Bronchial epithelial cell (primary cell): ENCODE measurements at regions not wholly inside any gene's neighbourhood (a gene's known extent, or its start where the extent isn't known, plus 50 kb on each side); places are given as distances from the start of the nearest gene placed in this dataset.

ENCODE experiments used
- DNase-seq: peaks from one replicate; pipeline ENCODE4 v3.0.0-alpha.2; 2010; ENCODE audit warnings: low read depth
- FAIRE-seq: peaks from 2 replicates; lab custom pipeline; 2011; peaks lifted over from hg19 to GRCh38; lab: Jason Lieb, UNC
- H3K27me3 ChIP-seq: 2 replicates; pipeline ENCODE4 v1.5.1; 2011; ENCODE audit warnings: low read length; ENCODE audit not compliant: control insufficient read depth, insufficient read depth
- H3K36me3 ChIP-seq: 2 replicates; pipeline ENCODE4 v1.5.1; 2011; ENCODE audit warnings: low read length; ENCODE audit not compliant: control insufficient read depth, insufficient read depth
- H3K4me3 ChIP-seq: 2 replicates; pipeline ENCODE4 v1.5.1; 2011; ENCODE audit warnings: mild to moderate bottlenecking, low read depth, low read length, control low read depth
- TF ChIP-seq, protein P1 (sequence below): IDR thresholded peaks from 2 replicates; pipeline ENCODE4 v1.5.1; 2011; ENCODE audit warnings: mild to moderate bottlenecking, moderate library complexity, low read length, control low read depth, inconsistent platforms; ENCODE audit not compliant: insufficient read depth, severe bottlenecking

DNA sequence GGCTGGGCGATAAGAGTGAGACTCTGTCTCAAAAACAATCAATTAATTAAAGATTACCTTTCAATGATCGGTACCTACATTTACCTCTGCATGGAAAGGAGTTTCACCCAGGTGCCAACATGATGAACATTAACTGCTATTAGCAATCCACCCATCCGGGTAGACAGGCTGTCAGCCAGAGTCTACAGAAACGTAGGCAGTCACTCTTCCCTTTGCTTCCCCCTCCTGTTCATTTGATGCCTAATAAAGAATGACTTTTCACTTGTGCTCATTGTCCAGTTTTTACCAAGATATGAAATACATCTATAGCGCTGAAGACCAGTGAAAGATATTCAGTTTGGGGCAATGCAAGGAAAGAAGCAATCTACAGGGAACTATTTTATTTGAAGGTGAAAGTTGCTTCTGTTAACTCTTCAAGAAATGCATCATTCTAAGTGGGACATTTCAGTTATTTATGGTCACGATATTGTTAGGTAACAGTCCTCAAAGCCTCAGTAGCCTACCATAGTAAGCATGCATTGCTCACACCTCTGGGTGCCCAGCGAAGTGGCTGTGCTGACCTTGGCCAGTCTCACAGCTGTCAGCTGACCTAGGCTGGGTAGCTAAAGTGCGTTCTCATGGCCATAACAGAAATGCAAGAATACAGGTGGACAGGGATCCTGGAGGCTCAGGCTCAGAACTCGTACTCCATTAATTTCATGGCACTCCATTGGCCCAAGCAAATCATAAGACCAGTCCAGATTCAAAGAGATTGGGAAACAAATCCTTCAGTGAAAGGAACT is 87.2 kb upstream of the DMRT1 start:
- no peak for FAIRE-seq
- TF ChIP-seq, protein P1, sequence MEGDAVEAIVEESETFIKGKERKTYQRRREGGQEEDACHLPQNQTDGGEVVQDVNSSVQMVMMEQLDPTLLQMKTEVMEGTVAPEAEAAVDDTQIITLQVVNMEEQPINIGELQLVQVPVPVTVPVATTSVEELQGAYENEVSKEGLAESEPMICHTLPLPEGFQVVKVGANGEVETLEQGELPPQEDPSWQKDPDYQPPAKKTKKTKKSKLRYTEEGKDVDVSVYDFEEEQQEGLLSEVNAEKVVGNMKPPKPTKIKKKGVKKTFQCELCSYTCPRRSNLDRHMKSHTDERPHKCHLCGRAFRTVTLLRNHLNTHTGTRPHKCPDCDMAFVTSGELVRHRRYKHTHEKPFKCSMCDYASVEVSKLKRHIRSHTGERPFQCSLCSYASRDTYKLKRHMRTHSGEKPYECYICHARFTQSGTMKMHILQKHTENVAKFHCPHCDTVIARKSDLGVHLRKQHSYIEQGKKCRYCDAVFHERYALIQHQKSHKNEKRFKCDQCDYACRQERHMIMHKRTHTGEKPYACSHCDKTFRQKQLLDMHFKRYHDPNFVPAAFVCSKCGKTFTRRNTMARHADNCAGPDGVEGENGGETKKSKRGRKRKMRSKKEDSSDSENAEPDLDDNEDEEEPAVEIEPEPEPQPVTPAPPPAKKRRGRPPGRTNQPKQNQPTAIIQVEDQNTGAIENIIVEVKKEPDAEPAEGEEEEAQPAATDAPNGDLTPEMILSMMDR, result no peak
- no peak for DNase-seq
- no peak overlapping the region for H3K4me3 ChIP-seq
- no peaks in the 10 kb centered on the region for H3K36me3 ChIP-seq
- H3K27me3 ChIP-seq, result no peaks in the 10 kb centered on the region

DNA sequence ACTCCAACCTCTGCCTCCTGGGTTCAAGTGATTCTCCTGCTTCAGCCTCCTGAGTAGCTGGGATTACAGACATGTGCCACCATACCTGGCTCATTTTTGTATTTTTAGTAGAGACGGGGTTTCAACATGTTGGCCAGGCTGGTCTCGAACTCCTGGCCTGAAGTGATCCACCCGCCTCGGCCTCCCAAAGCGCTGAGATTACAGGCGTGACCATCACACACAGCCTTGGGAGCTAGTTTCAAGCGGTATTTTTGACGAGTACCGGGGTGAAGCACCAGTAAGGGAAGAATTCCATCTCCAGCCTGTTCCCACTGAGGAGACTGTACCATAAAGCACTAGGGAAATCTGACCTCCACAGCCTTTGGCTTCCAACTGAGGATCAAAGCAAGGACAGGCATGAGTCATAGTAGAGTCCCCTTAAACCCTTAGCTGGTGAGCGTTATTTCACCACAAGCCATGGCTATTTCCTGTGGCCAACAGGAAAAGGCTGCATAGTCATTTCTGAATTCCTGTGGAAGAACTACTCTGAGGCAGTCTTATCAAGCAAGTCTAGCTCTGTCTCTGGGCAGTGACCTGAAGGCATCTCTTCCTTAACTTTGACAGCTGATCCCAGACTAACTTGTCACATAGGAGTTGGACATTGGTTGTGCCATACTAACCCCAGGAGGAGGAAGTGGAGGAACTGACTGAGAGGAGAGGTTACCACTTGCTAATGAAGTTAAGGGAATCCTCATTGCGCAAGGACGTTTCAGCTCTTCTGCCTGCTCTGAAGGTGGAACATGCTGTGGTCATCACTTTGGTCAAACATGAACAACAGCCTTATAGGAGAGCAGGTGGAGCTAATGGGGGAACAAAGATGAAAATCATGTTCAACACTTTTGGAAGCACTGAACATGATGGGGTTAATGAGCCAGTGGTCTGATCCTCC is 85.8 kb upstream of the DMRT1 start:
- FAIRE-seq, result peak; percentile 96
- no peaks in the 10 kb centered on the region for H3K36me3 ChIP-seq
- TF ChIP-seq, protein P1, result no peak
- no peak overlapping the region for H3K4me3 ChIP-seq
- no peaks in the 10 kb centered on the region for H3K27me3 ChIP-seq
- peak; percentile 82 for DNase-seq

DNA sequence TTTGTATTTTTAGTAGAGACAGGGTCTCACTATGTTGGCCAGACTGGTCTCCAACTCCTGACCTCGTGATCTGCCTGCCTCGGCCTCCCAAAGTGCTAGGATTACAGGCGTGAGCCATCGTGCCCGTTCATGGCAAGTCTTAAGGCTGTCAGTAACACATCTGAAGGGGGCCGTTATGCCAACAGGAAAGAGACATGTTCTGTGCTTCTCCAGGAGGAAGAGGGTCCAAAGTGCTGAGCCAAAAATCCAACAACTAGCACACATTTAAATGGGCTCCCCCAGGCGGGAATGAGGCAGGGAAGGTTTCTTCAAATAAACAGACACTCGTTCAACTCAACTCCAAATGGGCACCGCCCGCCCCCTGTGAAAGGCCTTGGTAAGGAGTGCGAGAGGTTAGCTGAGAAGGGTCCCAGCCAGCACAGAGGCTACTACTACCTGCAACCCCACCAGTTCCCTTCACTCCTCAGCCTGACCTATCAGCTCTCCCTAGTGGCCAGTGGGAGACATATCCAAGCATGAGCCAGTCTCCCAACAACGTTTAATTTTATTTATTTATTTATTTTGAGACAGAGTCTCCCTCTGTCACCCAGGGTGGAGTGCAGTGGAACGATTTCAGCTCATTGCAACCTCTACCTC is 84.1 kb upstream of the DMRT1 start:
- TF ChIP-seq, protein P1, result peak; percentile 56
- H3K4me3 ChIP-seq, result no peak overlapping the region
- no peak for FAIRE-seq
- DNase-seq, result peak; percentile 46
- H3K27me3 ChIP-seq, result no peaks in the 10 kb centered on the region
- H3K36me3 ChIP-seq, result no peaks in the 10 kb centered on the region

DNA sequence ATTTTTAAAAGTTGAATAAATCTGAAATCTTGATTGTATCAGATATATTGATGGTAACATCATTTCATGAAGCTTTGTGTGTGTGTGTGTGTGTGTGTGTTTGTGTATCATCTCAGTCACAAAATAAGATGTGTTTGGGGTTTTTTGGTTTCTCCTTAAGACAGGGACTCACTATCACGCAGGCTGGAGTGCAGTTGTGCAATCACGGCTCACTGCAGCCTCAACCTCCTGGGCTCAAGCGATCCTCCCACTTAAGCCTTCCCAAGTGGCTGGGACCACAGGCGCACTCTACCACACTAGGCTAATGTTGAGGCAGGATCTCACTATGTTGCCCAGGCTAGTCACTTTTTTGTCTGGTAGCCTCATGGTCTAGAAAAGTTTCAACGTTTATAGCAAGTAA is 83.4 kb upstream of the DMRT1 start:
- H3K36me3 ChIP-seq, result no peaks in the 10 kb centered on the region
- no peak overlapping the region for H3K4me3 ChIP-seq
- TF ChIP-seq, protein P1, result no peak
- no peaks in the 10 kb centered on the region for H3K27me3 ChIP-seq
- FAIRE-seq (no peak), DNase-seq (no peak)

DNA sequence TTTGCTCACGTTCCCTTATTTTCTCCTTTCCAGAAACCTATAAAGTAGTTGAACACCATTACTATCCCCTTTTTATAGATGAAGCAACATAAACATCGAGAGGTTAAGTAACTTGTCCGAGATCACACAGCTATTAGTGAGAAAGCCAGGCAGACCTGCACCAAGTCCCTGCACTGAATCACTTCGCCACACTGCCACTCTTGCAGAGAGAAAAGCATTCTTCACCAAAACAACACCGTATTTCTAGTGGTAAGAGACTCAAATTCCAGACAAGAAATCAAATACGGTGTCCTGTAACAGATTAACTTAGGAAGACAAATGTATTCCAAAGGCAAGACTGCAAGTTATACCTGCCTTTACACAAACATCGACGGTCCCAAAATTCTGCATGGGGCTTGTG is 82.0 kb upstream of the DMRT1 start:
- DNase-seq (no peak), FAIRE-seq (no peak)
- no peak overlapping the region for H3K4me3 ChIP-seq
- TF ChIP-seq, protein P1, result no peak
- no peaks in the 10 kb centered on the region for H3K27me3 ChIP-seq
- H3K36me3 ChIP-seq, result no peaks in the 10 kb centered on the region
